ENCODE measurements at regions not wholly inside any gene's neighbourhood (a gene's known extent, or its start where the extent isn't known, plus 50 kb on each side); places are given as distances from the start of the nearest gene placed in this dataset.

DNA sequence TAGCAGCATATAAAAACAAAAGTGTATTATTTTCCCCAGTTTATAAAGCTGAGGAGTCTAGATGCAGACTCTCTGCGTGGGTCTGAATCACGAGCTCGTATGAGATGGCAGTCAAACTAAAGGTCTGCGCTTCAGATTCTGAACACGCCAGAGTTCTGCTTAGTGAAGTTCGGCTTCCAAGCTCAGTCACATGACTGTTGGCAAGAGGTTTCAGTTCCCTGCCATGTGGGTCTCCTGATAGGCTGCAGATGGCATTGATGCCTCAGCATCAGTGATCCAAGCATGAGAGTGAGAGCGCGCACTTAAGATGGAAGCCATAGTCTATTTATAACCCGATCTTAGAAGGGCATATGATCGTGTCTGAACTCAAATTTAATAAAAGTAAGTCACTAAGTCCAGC, 242.8 kb upstream of the DOK6 start:
- TF ChIP-seq, protein P1, sequence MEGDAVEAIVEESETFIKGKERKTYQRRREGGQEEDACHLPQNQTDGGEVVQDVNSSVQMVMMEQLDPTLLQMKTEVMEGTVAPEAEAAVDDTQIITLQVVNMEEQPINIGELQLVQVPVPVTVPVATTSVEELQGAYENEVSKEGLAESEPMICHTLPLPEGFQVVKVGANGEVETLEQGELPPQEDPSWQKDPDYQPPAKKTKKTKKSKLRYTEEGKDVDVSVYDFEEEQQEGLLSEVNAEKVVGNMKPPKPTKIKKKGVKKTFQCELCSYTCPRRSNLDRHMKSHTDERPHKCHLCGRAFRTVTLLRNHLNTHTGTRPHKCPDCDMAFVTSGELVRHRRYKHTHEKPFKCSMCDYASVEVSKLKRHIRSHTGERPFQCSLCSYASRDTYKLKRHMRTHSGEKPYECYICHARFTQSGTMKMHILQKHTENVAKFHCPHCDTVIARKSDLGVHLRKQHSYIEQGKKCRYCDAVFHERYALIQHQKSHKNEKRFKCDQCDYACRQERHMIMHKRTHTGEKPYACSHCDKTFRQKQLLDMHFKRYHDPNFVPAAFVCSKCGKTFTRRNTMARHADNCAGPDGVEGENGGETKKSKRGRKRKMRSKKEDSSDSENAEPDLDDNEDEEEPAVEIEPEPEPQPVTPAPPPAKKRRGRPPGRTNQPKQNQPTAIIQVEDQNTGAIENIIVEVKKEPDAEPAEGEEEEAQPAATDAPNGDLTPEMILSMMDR (conservative IDR thresholded peaks at IDR 0.05; ENCODE audit: low read depth, low read length), result no peak
- no peak for TF ChIP-seq EZH2 (IDR thresholded peaks at IDR 0.05; ENCODE audit: borderline replicate concordance, low read depth, low read length, poor library complexity, severe bottlenecking)
- no peak for DNase-seq (ENCODE audit: low spot score)
- Histone ChIP-seq H3K4me1 (ENCODE audit: insufficient read depth, low read length, poor library complexity, severe bottlenecking) (no peaks in the 10 kb centered on the region), H3K27me3 (replicated peaks; ENCODE audit: insufficient read depth, low read depth, low read length, poor library complexity) (no peaks in the 10 kb centered on the region), H3K4me3 (ENCODE audit: low read depth, low read length, poor library complexity, severe bottlenecking) (no peak overlapping the region), H3K9me3 (ENCODE audit: low read depth, low read length, poor library complexity, severe bottlenecking) (no peaks in the 10 kb centered on the region), H3K36me3 (ENCODE audit: insufficient read depth, low read length, poor library complexity, severe bottlenecking) (no peaks in the 10 kb centered on the region), H3K27ac (ENCODE audit: low read depth, low read length, poor library complexity, severe bottlenecking) (no peak overlapping the region)
- intact Hi-C loops (cut with micrococcal nuclease; ENCODE audit: unreplicated experiment), result no loop called here
- no TSS peak for BruUV-seq (replicated peaks)
- ChIA-PET CTCF (no interaction called here), POLR2A (ENCODE audit: low non-redundant PET) (no interaction called here)

DNA sequence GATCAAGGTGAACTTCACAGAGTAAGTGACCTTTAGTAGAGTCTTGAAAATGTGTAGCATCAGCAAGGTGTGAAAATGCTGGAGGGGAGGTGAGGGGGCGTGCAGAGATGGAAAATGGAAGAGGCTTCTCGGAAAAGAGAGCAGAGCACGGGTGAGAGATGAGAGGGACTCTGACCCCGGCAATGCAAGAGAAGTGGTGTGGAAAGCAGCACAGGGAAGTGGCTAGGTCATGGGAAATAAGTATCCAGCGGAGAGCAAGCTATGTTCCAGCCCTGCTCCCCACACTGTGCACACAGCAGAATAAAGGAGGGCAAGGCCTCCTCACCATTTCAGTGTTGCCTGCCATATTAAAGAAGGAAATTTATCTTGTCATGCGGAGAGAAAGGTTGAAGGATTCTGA, 241.7 kb upstream of the DOK6 start:
- no peak for TF ChIP-seq EZH2 (IDR thresholded peaks at IDR 0.05; ENCODE audit: borderline replicate concordance, low read depth, low read length, poor library complexity, severe bottlenecking)
- TF ChIP-seq, protein P1 (conservative IDR thresholded peaks at IDR 0.05; ENCODE audit: low read depth, low read length), result no peak
- Histone ChIP-seq H3K4me1 (ENCODE audit: insufficient read depth, low read length, poor library complexity, severe bottlenecking) (no peaks in the 10 kb centered on the region), H3K4me3 (ENCODE audit: low read depth, low read length, poor library complexity, severe bottlenecking) (no peak overlapping the region), H3K27ac (ENCODE audit: low read depth, low read length, poor library complexity, severe bottlenecking) (no peak overlapping the region), H3K9me3 (ENCODE audit: low read depth, low read length, poor library complexity, severe bottlenecking) (no peaks in the 10 kb centered on the region), H3K36me3 (ENCODE audit: insufficient read depth, low read length, poor library complexity, severe bottlenecking) (no peaks in the 10 kb centered on the region), H3K27me3 (replicated peaks; ENCODE audit: insufficient read depth, low read depth, low read length, poor library complexity) (no peaks in the 10 kb centered on the region)
- ChIA-PET POLR2A (ENCODE audit: low non-redundant PET) (no interaction called here), CTCF (no interaction called here)
- no peak for DNase-seq (ENCODE audit: low spot score)
- BruUV-seq (replicated peaks), result no TSS peak
- intact Hi-C loops (cut with micrococcal nuclease; ENCODE audit: unreplicated experiment), result no loop called here

DNA sequence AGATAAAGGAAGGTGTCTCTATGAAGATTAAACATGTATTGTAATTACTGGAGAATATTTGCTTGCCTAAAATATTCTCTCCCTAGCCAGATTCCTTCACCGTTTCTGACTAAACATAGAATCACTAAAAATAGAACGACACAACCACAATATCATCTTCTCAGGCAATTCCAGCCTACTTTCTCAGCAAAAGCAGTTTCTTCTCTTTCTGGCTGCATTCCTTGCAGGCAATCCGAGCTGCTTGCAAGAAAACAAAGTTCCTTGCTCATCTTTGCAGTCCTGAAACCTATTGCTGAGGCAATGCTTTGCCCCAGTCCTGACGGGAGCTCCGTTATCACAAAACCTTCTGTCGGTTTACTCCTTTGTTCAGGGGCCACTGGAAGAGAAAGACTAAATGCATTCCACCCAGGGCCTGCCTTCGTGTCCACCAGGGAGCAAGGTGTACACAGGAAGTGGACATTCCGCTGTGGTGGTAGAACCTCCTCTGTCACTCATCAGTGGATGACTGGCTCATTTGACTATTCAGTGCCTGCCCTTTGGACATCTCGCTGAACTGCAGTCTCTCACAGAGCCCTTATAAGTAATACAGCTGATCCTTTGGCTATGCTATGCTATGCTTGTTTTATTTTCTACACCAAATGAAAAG, 239.2 kb upstream of the DOK6 start:
- DNase-seq (ENCODE audit: low spot score), result no peak
- intact Hi-C loops (cut with micrococcal nuclease; ENCODE audit: unreplicated experiment), result no loop called here
- H3K27ac ChIP-seq (ENCODE audit: low read depth, low read length, poor library complexity, severe bottlenecking), result no peak overlapping the region
- no peaks in the 10 kb centered on the region for H3K9me3 ChIP-seq (ENCODE audit: low read depth, low read length, poor library complexity, severe bottlenecking)
- POLR2A ChIA-PET (ENCODE audit: low non-redundant PET), result no interaction called here
- no peaks in the 10 kb centered on the region for H3K36me3 ChIP-seq (ENCODE audit: insufficient read depth, low read length, poor library complexity, severe bottlenecking)
- no peak for TF ChIP-seq EZH2 (IDR thresholded peaks at IDR 0.05; ENCODE audit: borderline replicate concordance, low read depth, low read length, poor library complexity, severe bottlenecking)
- TF ChIP-seq, protein P1 (conservative IDR thresholded peaks at IDR 0.05; ENCODE audit: low read depth, low read length), result no peak
- no peaks in the 10 kb centered on the region for H3K27me3 ChIP-seq (replicated peaks; ENCODE audit: insufficient read depth, low read depth, low read length, poor library complexity)
- no peak overlapping the region for H3K4me3 ChIP-seq (ENCODE audit: low read depth, low read length, poor library complexity, severe bottlenecking)
- BruUV-seq (replicated peaks), result no TSS peak
- no peaks in the 10 kb centered on the region for H3K4me1 ChIP-seq (ENCODE audit: insufficient read depth, low read length, poor library complexity, severe bottlenecking)
- CTCF ChIA-PET, result no interaction called here

Data from A673 (cell line).